H1 (cell line): ENCODE measurements at regions not wholly inside any gene's neighbourhood (a gene's known extent, or its start where the extent isn't known, plus 50 kb on each side); places are given as distances from the start of the nearest gene placed in this dataset.

Experiments used
- CHD7 ChIP-seq: fragments of 300-600 bp; sonication (generic); IDR thresholded peaks from 2 replicates; pipeline ENCODE4 v1.7.1; 2012; ENCODE audit warnings: low read length, moderate library complexity, mild to moderate bottlenecking, inconsistent platforms; ENCODE audit not compliant: insufficient replicate concordance
- KDM4A ChIP-seq: IDR thresholded peaks from one replicate; pipeline ENCODE4 v1.7.1; 2012; ENCODE audit warnings: low read depth, mild to moderate bottlenecking, moderate library complexity, low read length, inconsistent platforms; ENCODE audit not compliant: severe bottlenecking
- PHF8 ChIP-seq: fragments of 200-600 bp; sonication (generic); conservative IDR thresholded peaks from 2 replicates; pipeline ENCODE4 v1.7.1; 2012; ENCODE audit warnings: low read depth, mild to moderate bottlenecking, inconsistent platforms, low read length, moderate library complexity
- POU5F1 ChIP-seq: IDR thresholded peaks from 2 replicates; pipeline ENCODE4 v1.6.1; 2011; ENCODE audit warnings: low read depth, mild to moderate bottlenecking, low read length, moderate library complexity
- TF ChIP-seq, protein P1 (sequence below), 3 experiments: IDR thresholded peaks; 1 replicate in 2 of 3; 2 replicates in 1 of 3; pipeline versions ENCODE4 v1.5.1 to v1.6.1; 2011; ENCODE audit warnings: low read length in 3 of 3, mild to moderate bottlenecking in 3 of 3, inconsistent platforms in 2 of 3, low read depth in 1 of 3, moderate library complexity in 1 of 3; ENCODE audit not compliant: insufficient read depth in 1 of 3; ENCODE audit errors: control extremely low read depth in 1 of 3

- TF ChIP-seq CHD7 (no peak), POU5F1 (no peak), KDM4A (no peak), PHF8 (no peak)
- TF ChIP-seq, protein P1, sequence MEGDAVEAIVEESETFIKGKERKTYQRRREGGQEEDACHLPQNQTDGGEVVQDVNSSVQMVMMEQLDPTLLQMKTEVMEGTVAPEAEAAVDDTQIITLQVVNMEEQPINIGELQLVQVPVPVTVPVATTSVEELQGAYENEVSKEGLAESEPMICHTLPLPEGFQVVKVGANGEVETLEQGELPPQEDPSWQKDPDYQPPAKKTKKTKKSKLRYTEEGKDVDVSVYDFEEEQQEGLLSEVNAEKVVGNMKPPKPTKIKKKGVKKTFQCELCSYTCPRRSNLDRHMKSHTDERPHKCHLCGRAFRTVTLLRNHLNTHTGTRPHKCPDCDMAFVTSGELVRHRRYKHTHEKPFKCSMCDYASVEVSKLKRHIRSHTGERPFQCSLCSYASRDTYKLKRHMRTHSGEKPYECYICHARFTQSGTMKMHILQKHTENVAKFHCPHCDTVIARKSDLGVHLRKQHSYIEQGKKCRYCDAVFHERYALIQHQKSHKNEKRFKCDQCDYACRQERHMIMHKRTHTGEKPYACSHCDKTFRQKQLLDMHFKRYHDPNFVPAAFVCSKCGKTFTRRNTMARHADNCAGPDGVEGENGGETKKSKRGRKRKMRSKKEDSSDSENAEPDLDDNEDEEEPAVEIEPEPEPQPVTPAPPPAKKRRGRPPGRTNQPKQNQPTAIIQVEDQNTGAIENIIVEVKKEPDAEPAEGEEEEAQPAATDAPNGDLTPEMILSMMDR (IDR thresholded peaks at IDR 0.05; ENCODE audit: control extremely low read depth in 1 of 3, insufficient read depth in 1 of 3, low read depth in 1 of 3, low read length in 3 of 3) = no peak
Measured at GRCh38 chr10:113967126-113967525, 76.5 kb upstream of the ADRB1 start (continued).
